Mesodermal cell (in vitro differentiated cells): ENCODE measurements at regions not wholly inside any gene's neighbourhood (a gene's known extent, or its start where the extent isn't known, plus 50 kb on each side); places are given as distances from the start of the nearest gene placed in this dataset.

Experiments
- H3K27ac ChIP-seq: 2 replicates; pipeline ENCODE4 v1.7.0; 2013; ENCODE audit warnings: mild to moderate bottlenecking, low read depth, low read length, moderate library complexity; ENCODE audit not compliant: severe bottlenecking
- H3K36me3 ChIP-seq: 2 replicates; pipeline ENCODE4 v1.7.1; 2013; ENCODE audit warnings: mild to moderate bottlenecking, low read length, moderate library complexity; ENCODE audit not compliant: control insufficient read depth, insufficient read depth
- H3K4me1 ChIP-seq: one replicate; pipeline ENCODE4 v1.7.1; 2013; ENCODE audit warnings: mild to moderate bottlenecking, low read length; ENCODE audit not compliant: insufficient read depth, control insufficient read depth, poor library complexity, severe bottlenecking
- H3K4me3 ChIP-seq: 2 replicates; pipeline ENCODE4 v1.7.0; 2013; ENCODE audit warnings: low read length, control low read depth, mild to moderate bottlenecking; ENCODE audit not compliant: insufficient read depth, poor library complexity, severe bottlenecking; ENCODE audit errors: extremely low read depth
- H3K9me3 ChIP-seq: 2 replicates; pipeline ENCODE4 v1.7.1; 2013; ENCODE audit warnings: mild to moderate bottlenecking, low read length, moderate library complexity; ENCODE audit not compliant: control insufficient read depth
- WGBS, 2 experiments: methylation state at CpG; one replicate each; pipeline ENCODE4 v1.1.5; 2013; ENCODE audit warnings: missing lambda C conversion rate in 2 of 2; ENCODE audit not compliant: insufficient coverage in 2 of 2; 5-methylcytosine and 5-hydroxymethylcytosine counted together

- Histone ChIP-seq H3K27ac (no peak overlapping the region), H3K9me3 (no peaks in the 10 kb centered on the region), H3K4me1 (no peaks in the 10 kb centered on the region), H3K4me3 (no peak overlapping the region), H3K36me3 (no peaks in the 10 kb centered on the region)
- 75 to 89% methylated on average over 1 to 3 of the region's 5 CpGs for WGBS, 2 experiments
Measured at GRCh38 chr4:79223993-79224776, 101.7 kb downstream of the NAA11 start.

DNA sequence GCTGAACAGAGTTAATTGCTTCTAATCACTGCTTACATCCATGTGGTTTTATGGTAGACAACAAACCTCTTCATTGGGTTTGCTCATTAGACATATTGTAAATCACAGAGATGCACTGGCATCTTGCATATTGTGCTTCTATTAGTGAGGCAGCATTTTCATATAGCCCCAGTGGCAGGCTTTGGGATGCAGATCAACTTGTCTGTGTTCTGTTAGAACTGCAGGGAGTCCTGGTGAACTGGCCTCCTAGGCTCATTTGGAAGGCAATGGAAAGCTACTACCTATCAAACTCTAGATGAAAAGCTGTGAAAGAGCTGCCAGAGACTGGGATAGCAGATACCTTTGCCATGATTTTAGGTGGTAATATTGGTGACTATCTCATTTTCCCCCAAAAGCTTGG lies 108.8 kb downstream of the NAA11 start:
- H3K4me1 ChIP-seq = no peaks in the 10 kb centered on the region
- no peak overlapping the region for H3K27ac ChIP-seq
- H3K9me3 ChIP-seq = no peaks in the 10 kb centered on the region
- no peak overlapping the region for H3K4me3 ChIP-seq
- no peaks in the 10 kb centered on the region for H3K36me3 ChIP-seq

- Histone ChIP-seq H3K27ac (no peak overlapping the region), H3K4me3 (no peak overlapping the region), H3K9me3 (peaks cover 4% of the 10 kb centered on the region), H3K36me3 (no peaks in the 10 kb centered on the region), H3K4me1 (peaks cover 21% of the 10 kb centered on the region)
Measured at GRCh38 chr4:79213702-79214101, 112.2 kb downstream of the NAA11 start.

GRCh38 chr4:79213010-79213409 lies 112.9 kb downstream of the NAA11 start:
- H3K4me1 ChIP-seq = peaks cover 21% of the 10 kb centered on the region

DNA sequence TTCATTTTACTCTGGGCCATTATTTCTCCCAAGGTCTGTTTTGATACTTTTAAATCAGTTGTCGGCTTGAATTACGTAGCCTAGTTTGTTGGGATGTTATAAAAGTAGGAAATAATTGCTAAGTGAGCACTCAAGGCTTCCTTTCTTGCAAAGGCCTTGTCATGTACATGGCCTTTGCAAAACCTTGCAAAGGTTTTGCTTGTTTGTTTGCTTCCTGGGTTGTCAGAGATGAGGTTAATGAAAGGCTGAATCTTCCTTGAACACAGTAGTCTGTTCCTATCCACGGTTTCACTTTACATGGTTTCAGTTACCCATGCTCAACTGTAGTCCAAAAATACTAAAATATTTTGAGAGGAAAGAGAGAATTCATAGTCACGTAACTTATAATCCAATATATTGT lies 113.5 kb downstream of the NAA11 start:
- H3K36me3 ChIP-seq = no peaks in the 10 kb centered on the region
- H3K4me3 ChIP-seq = no peak overlapping the region
- no peak overlapping the region for H3K27ac ChIP-seq
- 100% methylated on average over 2 of the region's 4 CpGs; no CpG with 5 or more reads in 1 of the 2 experiments for WGBS, 2 experiments
- H3K9me3 ChIP-seq = peaks cover 4% of the 10 kb centered on the region
- H3K4me1 ChIP-seq = peaks cover 21% of the 10 kb centered on the region

More at GRCh38 chr4:79213010-79213409, 112.9 kb downstream of the NAA11 start:
- Histone ChIP-seq H3K36me3 (no peaks in the 10 kb centered on the region), H3K9me3 (peaks cover 4% of the 10 kb centered on the region), H3K4me3 (no peak overlapping the region), H3K27ac (no peak overlapping the region)

DNA sequence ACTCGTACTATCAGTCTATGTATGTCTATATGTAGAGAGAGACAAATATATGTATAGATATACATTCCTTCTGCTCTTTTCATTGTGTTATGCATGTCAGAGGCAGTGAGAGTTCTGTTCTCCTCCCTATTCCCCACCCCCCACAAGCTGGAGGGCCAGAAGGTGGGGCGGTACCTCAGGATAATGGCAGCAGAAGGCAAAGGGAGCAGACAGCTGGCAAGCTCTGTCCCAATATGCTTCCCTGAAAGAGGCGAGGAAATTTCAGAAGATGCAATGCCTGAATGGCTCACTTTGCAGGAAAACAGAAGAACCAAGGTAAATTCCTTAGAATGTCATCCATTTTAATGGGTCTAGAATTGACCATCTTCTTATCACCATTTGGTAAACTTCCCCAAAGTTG lies 114.4 kb downstream of the NAA11 start:
- Histone ChIP-seq H3K4me3 (no peak overlapping the region), H3K27ac (no peak overlapping the region), H3K36me3 (no peaks in the 10 kb centered on the region), H3K9me3 (peaks cover 11% of the 10 kb centered on the region), H3K4me1 (peaks cover 21% of the 10 kb centered on the region)
- 100% methylated on average over 2 of the region's 3 CpGs for WGBS, 2 experiments

DNA sequence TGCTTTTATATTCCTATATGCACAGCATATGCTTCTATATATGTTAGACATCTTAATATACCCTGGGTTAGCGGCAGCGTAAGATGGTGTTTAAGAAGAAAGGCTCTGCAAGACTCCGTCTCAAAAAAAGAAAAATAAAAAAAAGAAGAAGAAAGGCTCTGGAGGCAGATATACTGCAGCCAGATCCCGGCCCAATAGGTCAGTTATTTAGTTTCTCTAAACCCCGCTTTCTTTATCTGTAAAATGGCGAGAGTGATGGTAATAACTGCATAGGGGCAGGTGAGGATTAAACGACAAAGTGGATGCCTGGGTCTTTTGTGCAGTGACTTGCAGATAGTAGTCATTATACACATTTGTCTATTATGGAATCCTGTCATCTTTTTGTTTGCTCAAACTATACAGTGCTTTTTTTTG lies 115.2 kb downstream of the NAA11 start:
- 93 to 100% methylated on average over 3 of the region's 7 CpGs for WGBS, 2 experiments
- Histone ChIP-seq H3K9me3 (peaks cover 14% of the 10 kb centered on the region), H3K27ac (peak overlapping the region; percentile 30), H3K36me3 (no peaks in the 10 kb centered on the region), H3K4me1 (peaks cover 21% of the 10 kb centered on the region), H3K4me3 (no peak overlapping the region)

GRCh38 chr4:79209822-79210635 lies 115.8 kb downstream of the NAA11 start:
- Histone ChIP-seq H3K4me1 (peaks cover 21% of the 10 kb centered on the region), H3K9me3 (peaks cover 17% of the 10 kb centered on the region), H3K4me3 (no peak overlapping the region), H3K36me3 (no peaks in the 10 kb centered on the region), H3K27ac (peak overlapping the region; percentile 54)
- 89% methylated on average over 12 of the region's 14 CpGs for WGBS, 2 experiments

- Histone ChIP-seq H3K27ac (no peak overlapping the region), H3K9me3 (peaks cover 17% of the 10 kb centered on the region), H3K4me3 (no peak overlapping the region), H3K36me3 (no peaks in the 10 kb centered on the region), H3K4me1 (peaks cover 21% of the 10 kb centered on the region)
- no CpG with 5 or more reads among the region's 3 CpGs for WGBS, 2 experiments
Measured at GRCh38 chr4:79209081-79209480, 116.8 kb downstream of the NAA11 start.

DNA sequence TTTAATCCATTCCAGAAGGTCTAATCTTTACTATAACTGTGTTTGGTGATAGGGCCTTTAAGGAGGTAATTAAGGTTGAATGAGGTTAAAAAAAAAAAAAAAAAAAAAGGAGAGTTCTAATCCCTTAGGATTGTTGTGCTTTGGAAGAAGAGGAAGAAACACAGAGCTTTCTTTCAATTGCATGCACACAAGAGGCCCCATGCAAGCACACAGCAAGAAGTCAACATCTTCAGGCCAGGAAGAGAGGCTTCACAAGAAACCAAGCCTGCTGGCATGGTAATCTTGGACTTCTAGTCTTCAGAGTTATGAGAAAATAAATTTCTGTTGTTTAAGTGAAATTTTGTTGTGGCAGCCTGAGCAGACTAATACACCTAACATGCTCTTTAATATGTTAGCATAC lies 118.6 kb downstream of the NAA11 start:
- Histone ChIP-seq H3K9me3 (peaks cover 17% of the 10 kb centered on the region), H3K27ac (no peak overlapping the region), H3K4me1 (peaks cover 21% of the 10 kb centered on the region), H3K4me3 (no peak overlapping the region), H3K36me3 (no peaks in the 10 kb centered on the region)

- H3K9me3 ChIP-seq = peaks cover 17% of the 10 kb centered on the region
- H3K4me1 ChIP-seq = peaks cover 20% of the 10 kb centered on the region
- 97 to 100% methylated on average over 3 of the region's 4 CpGs for WGBS, 2 experiments
- H3K36me3 ChIP-seq = no peaks in the 10 kb centered on the region
- no peak overlapping the region for H3K27ac ChIP-seq
- H3K4me3 ChIP-seq = no peak overlapping the region
Measured at GRCh38 chr4:79206660-79207059, 119.2 kb downstream of the NAA11 start.
